Glomerular visceral epithelial cell (primary cell): ENCODE measurements at regions not wholly inside any gene's neighbourhood (a gene's known extent, or its start where the extent isn't known, plus 50 kb on each side); places are given as distances from the start of the nearest gene placed in this dataset.

ENCODE experiments used
- DNase-seq: peaks from one replicate; pipeline ENCODE4 v3.0.0-alpha.2; 2016; ENCODE audit errors: extremely low spot score

GRCh38 chr18:78146136-78147085, 833.2 kb upstream of the SALL3 start:
- no peak for DNase-seq

- no peak for DNase-seq
These were observed 829.0 kb upstream of the SALL3 start for GRCh38 chr18:78150590-78150989.

- DNase-seq, result no peak
These were observed 828.4 kb upstream of the SALL3 start for GRCh38 chr18:78151234-78151633.

- DNase-seq, result no peak
These were observed 827.5 kb upstream of the SALL3 start for GRCh38 chr18:78151948-78152725.

GRCh38 chr18:78153362-78153761, 826.3 kb upstream of the SALL3 start:
- no peak for DNase-seq

GRCh38 chr18:78154444-78154843, 825.2 kb upstream of the SALL3 start:
- DNase-seq, result no peak

- no peak for DNase-seq
These were observed 824.8 kb upstream of the SALL3 start for GRCh38 chr18:78154853-78155252.

GRCh38 chr18:78156466-78156865, 823.2 kb upstream of the SALL3 start:
- no peak for DNase-seq

GRCh38 chr18:78158943-78159342, 820.7 kb upstream of the SALL3 start:
- DNase-seq, result no peak

- DNase-seq, result no peak
These were observed 820.2 kb upstream of the SALL3 start for GRCh38 chr18:78159397-78159796.

GRCh38 chr18:78160961-78161656, 818.5 kb upstream of the SALL3 start:
- DNase-seq, result no peak

GRCh38 chr18:78165525-78165924, 814.1 kb upstream of the SALL3 start:
- DNase-seq, result no peak

GRCh38 chr18:78168526-78168925, 811.1 kb upstream of the SALL3 start:
- no peak for DNase-seq

- DNase-seq, result no peak
These were observed 810.3 kb upstream of the SALL3 start for GRCh38 chr18:78169174-78169864.

- DNase-seq, result no peak
These were observed 807.7 kb upstream of the SALL3 start for GRCh38 chr18:78171954-78172353.

GRCh38 chr18:78174737-78175136, 804.9 kb upstream of the SALL3 start:
- no peak for DNase-seq

GRCh38 chr18:78178812-78179211, 800.8 kb upstream of the SALL3 start:
- no peak for DNase-seq

- no peak for DNase-seq
These were observed 798.9 kb upstream of the SALL3 start for GRCh38 chr18:78180741-78181140.

- no peak for DNase-seq
These were observed 795.8 kb upstream of the SALL3 start for GRCh38 chr18:78183815-78184214.

- no peak for DNase-seq
These were observed 788.3 kb upstream of the SALL3 start for GRCh38 chr18:78191276-78191675.

GRCh38 chr18:78192054-78192453, 787.6 kb upstream of the SALL3 start:
- no peak for DNase-seq

- DNase-seq, result no peak
These were observed 783.3 kb upstream of the SALL3 start for GRCh38 chr18:78196280-78196679.
